Mucosa of stomach (tissue), 1 donor: ENCODE measurements at regions not wholly inside any gene's neighbourhood (a gene's known extent, or its start where the extent isn't known, plus 50 kb on each side); places are given as distances from the start of the nearest gene placed in this dataset.
"Not testable (repeated sequence)": the region's sequence is repeated elsewhere in the genome, so short reads cannot be mapped to it uniquely, and the experiment has no call there.

Experiments
- H3K27me3 ChIP-seq: one replicate; pipeline ENCODE4 v1.7.0; 2013; ENCODE audit warnings: mild to moderate bottlenecking, low read length; ENCODE audit not compliant: control insufficient read depth, insufficient read depth
- H3K36me3 ChIP-seq: one replicate; pipeline ENCODE4 v1.7.0; 2013; ENCODE audit warnings: low read length; ENCODE audit not compliant: control insufficient read depth, insufficient read depth
- H3K4me1 ChIP-seq: one replicate; pipeline ENCODE4 v1.7.0; 2013; ENCODE audit warnings: mild to moderate bottlenecking, low read length; ENCODE audit not compliant: control insufficient read depth, insufficient read depth
- H3K4me3 ChIP-seq: one replicate; pipeline ENCODE4 v1.7.0; 2013; ENCODE audit warnings: low read length
- H3K9ac ChIP-seq: one replicate; pipeline ENCODE4 v1.7.0; 2013; ENCODE audit warnings: mild to moderate bottlenecking, low read length, moderate library complexity
- H3K9me3 ChIP-seq: one replicate; pipeline ENCODE4 v1.7.0; 2013; ENCODE audit warnings: mild to moderate bottlenecking, low read length, moderate library complexity; ENCODE audit not compliant: control insufficient read depth
- donor health status: Pancreatic carcinoma.

DNA sequence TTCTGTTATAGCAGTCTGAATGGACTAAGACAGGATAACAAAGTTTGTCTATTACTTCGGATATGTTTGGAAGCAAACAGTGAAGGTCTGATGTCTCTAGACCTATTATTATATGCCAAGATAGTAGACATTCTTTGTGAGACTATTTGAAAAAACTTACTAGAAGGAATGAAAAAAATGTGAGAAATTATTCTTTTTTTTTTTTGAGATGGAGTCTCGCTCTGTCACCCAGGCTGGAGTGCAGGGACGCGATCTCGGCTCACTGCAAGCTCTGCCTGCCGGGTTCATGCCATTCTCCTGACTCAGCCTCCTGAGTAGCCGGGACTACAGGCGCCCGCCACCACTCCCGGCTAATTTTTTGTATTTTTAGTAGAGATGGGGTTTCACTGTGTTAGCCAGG, 690.7 kb upstream of the SLC35B3 start:
- H3K4me3 ChIP-seq, H3K9me3 ChIP-seq, H3K27me3 ChIP-seq, H3K9ac ChIP-seq, H3K36me3 ChIP-seq, H3K4me1 ChIP-seq: not testable (repeated sequence)

DNA sequence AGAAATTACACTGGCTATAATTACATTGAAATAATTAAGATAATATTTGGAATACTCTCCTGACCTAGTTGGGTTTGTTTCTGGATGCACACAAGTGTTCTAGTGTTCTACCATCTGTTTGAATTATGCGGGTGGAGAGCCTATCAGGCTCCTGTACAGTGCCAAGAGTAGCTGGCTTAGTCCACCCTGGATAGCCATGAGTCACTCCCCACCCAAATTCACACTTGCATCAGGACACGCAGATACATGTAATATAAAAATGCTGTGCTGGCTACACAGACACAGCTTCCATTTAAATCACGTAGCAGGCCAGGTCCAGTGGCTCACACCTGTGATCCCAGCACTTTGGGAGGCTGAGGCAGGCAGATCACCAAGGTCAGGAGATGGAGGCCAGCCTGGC, 686.2 kb upstream of the SLC35B3 start:
- Histone ChIP-seq H3K9ac (no peak overlapping the region), H3K4me1 (no peaks in the 10 kb centered on the region), H3K27me3 (no peaks in the 10 kb centered on the region), H3K36me3 (no peaks in the 10 kb centered on the region), H3K9me3 (no peaks in the 10 kb centered on the region), H3K4me3 (no peak overlapping the region)

- H3K4me3 ChIP-seq = no peak overlapping the region
- H3K36me3 ChIP-seq = no peaks in the 10 kb centered on the region
- no peaks in the 10 kb centered on the region for H3K27me3 ChIP-seq
- H3K4me1 ChIP-seq = no peaks in the 10 kb centered on the region
- H3K9me3 ChIP-seq = no peaks in the 10 kb centered on the region
- H3K9ac ChIP-seq = no peak overlapping the region
Observed at GRCh38 chr6:9116026-9116425, 680.7 kb upstream of the SLC35B3 start.

- Histone ChIP-seq H3K27me3 (no peaks in the 10 kb centered on the region), H3K9me3 (no peaks in the 10 kb centered on the region), H3K4me3 (no peak overlapping the region), H3K36me3 (no peaks in the 10 kb centered on the region), H3K4me1 (no peaks in the 10 kb centered on the region), H3K9ac (no peak overlapping the region)
Observed at GRCh38 chr6:9112544-9112943, 677.2 kb upstream of the SLC35B3 start.

DNA sequence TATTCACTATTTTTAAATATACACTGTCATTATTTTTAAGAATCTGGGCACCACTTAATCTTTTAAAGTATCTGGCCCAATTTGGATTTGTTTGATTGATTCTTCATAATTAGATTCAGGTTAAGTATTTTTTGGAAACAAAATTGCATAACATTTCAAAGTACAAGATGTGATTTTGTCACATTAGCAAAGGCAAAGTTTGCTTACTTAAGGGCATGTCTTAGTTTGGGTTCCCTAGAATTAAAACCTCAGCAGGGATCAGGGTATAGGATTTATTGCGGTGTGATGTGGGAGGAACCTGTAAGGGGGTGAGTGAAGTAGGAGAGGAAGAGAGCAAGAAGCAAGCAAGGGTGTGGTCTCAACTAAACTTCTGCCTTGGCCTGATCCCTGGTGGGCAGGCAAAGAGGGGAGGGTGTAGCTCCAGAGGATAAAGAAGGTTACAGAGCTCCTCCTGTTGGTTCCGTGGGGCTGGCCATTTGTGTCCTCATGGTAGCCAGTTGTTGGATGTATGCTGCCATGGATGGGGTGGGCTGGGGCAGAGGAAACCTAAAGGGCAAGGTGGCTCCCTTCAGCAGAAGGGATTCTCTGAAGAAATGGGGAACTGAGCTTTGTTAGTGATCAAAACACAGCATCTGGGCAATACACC, 668.7 kb upstream of the SLC35B3 start:
- H3K4me3 ChIP-seq = no peak overlapping the region
- H3K9me3 ChIP-seq = no peaks in the 10 kb centered on the region
- H3K4me1 ChIP-seq = no peaks in the 10 kb centered on the region
- H3K36me3 ChIP-seq = no peaks in the 10 kb centered on the region
- no peaks in the 10 kb centered on the region for H3K27me3 ChIP-seq
- H3K9ac ChIP-seq = no peak overlapping the region

DNA sequence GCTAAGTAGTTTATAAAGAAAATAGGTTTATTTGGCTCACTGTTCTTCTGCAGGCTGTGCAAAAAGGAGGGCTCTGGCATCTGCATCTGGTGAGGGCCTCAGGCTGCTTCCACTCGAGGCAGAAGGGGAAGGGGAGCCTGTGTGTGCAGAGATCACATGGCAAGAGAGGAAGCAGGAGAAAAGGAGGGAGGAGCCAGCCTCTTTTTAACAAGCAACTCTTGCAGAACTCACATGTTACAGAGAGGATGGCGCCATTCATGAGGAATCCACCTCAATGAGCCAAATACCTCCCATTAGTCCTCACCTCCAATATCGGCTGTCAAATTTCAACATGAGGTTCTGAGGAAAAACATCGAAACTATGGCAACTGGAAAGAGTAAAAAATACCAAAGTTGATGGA, 666.6 kb upstream of the SLC35B3 start:
- H3K9ac ChIP-seq = no peak overlapping the region
- no peaks in the 10 kb centered on the region for H3K27me3 ChIP-seq
- no peaks in the 10 kb centered on the region for H3K36me3 ChIP-seq
- H3K9me3 ChIP-seq = no peaks in the 10 kb centered on the region
- no peaks in the 10 kb centered on the region for H3K4me1 ChIP-seq
- H3K4me3 ChIP-seq = no peak overlapping the region

DNA sequence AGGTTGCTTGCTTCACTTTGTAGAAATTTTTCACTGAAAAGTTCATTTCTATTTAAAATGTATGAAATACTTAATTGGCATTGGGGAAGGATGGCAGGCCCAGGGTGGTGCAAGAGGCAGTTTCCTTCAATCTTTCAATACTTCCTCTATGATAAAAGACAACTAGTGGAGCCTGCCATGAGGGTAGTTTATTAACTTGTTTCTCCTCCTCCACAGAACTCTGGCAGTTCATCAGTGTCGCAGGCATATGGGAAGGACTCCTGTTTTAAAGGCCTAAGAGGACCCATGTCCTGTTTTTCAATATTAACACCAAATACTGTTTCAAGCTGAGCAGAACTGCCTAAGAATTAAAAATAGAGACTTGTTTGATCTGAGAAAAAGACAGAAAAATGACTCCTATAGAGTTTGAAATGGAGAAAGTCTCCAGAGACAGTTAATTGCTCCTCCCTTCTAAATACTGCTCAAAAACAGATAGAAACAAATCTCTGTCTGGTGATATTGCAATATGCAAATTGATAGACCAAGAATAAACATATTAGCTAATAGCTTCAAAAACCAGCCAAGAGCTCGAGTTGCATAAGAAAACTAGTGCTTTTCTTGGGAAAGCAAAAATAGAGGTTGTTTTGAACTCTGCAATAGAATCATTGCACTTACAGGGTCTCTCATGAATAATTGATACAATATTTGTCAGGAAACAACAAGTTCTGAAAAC, 665.7 kb upstream of the SLC35B3 start:
- no peaks in the 10 kb centered on the region for H3K27me3 ChIP-seq
- no peaks in the 10 kb centered on the region for H3K36me3 ChIP-seq
- H3K4me1 ChIP-seq = no peaks in the 10 kb centered on the region
- no peak overlapping the region for H3K9ac ChIP-seq
- no peak overlapping the region for H3K4me3 ChIP-seq
- H3K9me3 ChIP-seq = no peaks in the 10 kb centered on the region

DNA sequence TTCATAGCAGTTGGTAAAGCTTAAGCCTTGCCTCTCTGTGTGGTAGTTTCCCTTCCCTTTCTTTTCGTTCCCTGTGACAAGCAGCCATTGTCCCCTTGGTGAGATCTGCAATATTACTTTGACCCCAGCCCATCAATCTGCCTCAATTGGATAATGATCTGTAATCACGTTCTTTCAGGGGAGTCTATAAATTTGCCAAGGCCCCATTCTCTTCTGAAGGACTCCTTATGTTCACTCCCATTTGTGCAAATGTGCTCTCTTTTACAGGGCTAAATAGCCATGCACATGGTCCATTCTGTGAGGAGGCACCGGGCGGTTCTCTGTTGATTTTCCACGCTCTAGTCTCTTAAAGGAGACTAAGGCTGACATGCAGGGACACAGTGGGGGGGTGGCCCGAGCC, 660.4 kb upstream of the SLC35B3 start:
- no peaks in the 10 kb centered on the region for H3K27me3 ChIP-seq
- H3K4me1 ChIP-seq = no peaks in the 10 kb centered on the region
- no peaks in the 10 kb centered on the region for H3K9me3 ChIP-seq

DNA sequence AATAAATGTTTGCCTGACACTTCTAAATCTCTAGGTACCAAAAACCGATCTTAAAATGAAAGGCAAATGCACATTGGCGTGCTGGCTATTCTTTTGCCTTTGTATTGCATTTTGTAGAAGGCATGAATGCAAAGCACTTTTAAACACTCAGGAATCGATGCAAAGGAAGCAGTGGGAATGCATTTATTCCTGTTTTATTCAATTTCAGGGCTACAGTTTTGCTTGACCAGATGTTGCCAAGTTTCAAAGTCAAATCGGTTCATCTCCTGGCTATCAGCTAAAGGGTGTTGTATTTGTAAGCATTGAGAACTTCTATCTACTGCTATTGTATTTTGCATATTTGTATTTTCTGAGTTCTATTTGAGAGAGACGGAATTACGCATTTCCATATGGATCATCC, 659.8 kb upstream of the SLC35B3 start:
- H3K9ac ChIP-seq = no peak overlapping the region
- no peaks in the 10 kb centered on the region for H3K36me3 ChIP-seq
- H3K4me1 ChIP-seq = no peaks in the 10 kb centered on the region
- H3K9me3 ChIP-seq = no peaks in the 10 kb centered on the region
- no peak overlapping the region for H3K4me3 ChIP-seq
- H3K27me3 ChIP-seq = no peaks in the 10 kb centered on the region

More for the DNA sequence above, 660.4 kb upstream of the SLC35B3 start:
- Histone ChIP-seq H3K9ac (no peak overlapping the region), H3K36me3 (no peaks in the 10 kb centered on the region), H3K4me3 (no peak overlapping the region)

- no peaks in the 10 kb centered on the region for H3K4me1 ChIP-seq
- H3K27me3 ChIP-seq = no peaks in the 10 kb centered on the region
- H3K4me3 ChIP-seq = no peak overlapping the region
- H3K36me3 ChIP-seq = no peaks in the 10 kb centered on the region
- H3K9me3 ChIP-seq = no peaks in the 10 kb centered on the region
- H3K9ac ChIP-seq = no peak overlapping the region
Observed at GRCh38 chr6:9089724-9090123, 654.4 kb upstream of the SLC35B3 start.

- H3K9ac ChIP-seq = no peak overlapping the region
- H3K4me1 ChIP-seq = no peaks in the 10 kb centered on the region
- H3K27me3 ChIP-seq = no peaks in the 10 kb centered on the region
- no peaks in the 10 kb centered on the region for H3K36me3 ChIP-seq
- no peak overlapping the region for H3K4me3 ChIP-seq
- no peaks in the 10 kb centered on the region for H3K9me3 ChIP-seq
Observed at GRCh38 chr6:9087470-9087869, 652.1 kb upstream of the SLC35B3 start.

GRCh38 chr6:9086331-9086730, 651.0 kb upstream of the SLC35B3 start:
- no peak overlapping the region for H3K4me3 ChIP-seq
- H3K27me3 ChIP-seq = no peaks in the 10 kb centered on the region
- no peaks in the 10 kb centered on the region for H3K4me1 ChIP-seq
- no peak overlapping the region for H3K9ac ChIP-seq
- H3K9me3 ChIP-seq = no peaks in the 10 kb centered on the region
- no peaks in the 10 kb centered on the region for H3K36me3 ChIP-seq

- H3K9ac ChIP-seq = no peak overlapping the region
- no peaks in the 10 kb centered on the region for H3K36me3 ChIP-seq
- no peaks in the 10 kb centered on the region for H3K4me1 ChIP-seq
- H3K4me3 ChIP-seq = no peak overlapping the region
- no peaks in the 10 kb centered on the region for H3K9me3 ChIP-seq
- no peaks in the 10 kb centered on the region for H3K27me3 ChIP-seq
Observed at GRCh38 chr6:9085709-9086070, 650.3 kb upstream of the SLC35B3 start.
